AG04449 (cell line): ENCODE measurements at regions not wholly inside any gene's neighbourhood (a gene's known extent, or its start where the extent isn't known, plus 50 kb on each side); places are given as distances from the start of the nearest gene placed in this dataset.

Experiments
- CTCF ChIA-PET: fragments of 350-600 bp; formaldehyde crosslinking; extraction: SDS; loops from one replicate; lab custom pipeline; 2021; ENCODE audit warnings: antibody characterized with exemption; lab: Yijun Ruan, JAX
- POLR2A ChIA-PET: fragments of 400-600, 350-600 bp; formaldehyde crosslinking; extraction: SDS; loops from one replicate; lab custom pipeline; 2020; ENCODE audit warnings: antibody characterized with exemption, inconsistent platforms; lab: Yijun Ruan, JAX
- DNase-seq: peaks from one replicate; pipeline ENCODE4 v3.0.0-alpha.2; 2010; ENCODE audit warnings: low read depth, low spot score
- H3K4me3 ChIP-seq: 2 replicates; pipeline ENCODE4 v1.5.1; 2011; ENCODE audit warnings: low read depth, mild to moderate bottlenecking, control low read depth, low read length
- TF ChIP-seq, protein P1 (sequence below): IDR thresholded peaks from one replicate; pipeline ENCODE4 v1.5.1; 2011; ENCODE audit warnings: mild to moderate bottlenecking, moderate library complexity, low read length, control low read depth, inconsistent platforms; ENCODE audit not compliant: insufficient read depth; ENCODE audit errors: missing control alignments

DNA sequence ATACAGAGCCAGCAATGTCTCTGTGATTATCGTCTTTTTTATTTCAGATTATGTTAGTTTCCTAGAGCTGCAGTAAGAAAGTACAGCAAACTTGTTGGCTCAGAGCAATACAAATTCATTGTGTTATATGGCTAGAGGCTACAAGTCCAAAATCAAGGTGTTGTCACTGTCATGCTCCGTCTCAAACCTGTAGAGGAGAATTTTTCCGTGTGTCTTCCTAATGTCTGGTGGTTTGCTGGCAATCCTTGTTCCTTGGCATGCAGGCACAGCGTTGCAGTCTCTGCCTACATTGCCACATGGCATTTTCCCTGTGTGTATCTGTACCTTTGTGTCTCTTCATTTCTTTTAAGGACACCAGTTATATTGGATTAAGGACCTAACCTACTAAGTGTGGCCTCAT, 244.4 kb downstream of the LRRIQ3 start:
- no peak overlapping the region for H3K4me3 ChIP-seq
- TF ChIP-seq, protein P1, sequence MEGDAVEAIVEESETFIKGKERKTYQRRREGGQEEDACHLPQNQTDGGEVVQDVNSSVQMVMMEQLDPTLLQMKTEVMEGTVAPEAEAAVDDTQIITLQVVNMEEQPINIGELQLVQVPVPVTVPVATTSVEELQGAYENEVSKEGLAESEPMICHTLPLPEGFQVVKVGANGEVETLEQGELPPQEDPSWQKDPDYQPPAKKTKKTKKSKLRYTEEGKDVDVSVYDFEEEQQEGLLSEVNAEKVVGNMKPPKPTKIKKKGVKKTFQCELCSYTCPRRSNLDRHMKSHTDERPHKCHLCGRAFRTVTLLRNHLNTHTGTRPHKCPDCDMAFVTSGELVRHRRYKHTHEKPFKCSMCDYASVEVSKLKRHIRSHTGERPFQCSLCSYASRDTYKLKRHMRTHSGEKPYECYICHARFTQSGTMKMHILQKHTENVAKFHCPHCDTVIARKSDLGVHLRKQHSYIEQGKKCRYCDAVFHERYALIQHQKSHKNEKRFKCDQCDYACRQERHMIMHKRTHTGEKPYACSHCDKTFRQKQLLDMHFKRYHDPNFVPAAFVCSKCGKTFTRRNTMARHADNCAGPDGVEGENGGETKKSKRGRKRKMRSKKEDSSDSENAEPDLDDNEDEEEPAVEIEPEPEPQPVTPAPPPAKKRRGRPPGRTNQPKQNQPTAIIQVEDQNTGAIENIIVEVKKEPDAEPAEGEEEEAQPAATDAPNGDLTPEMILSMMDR: no peak
- ChIA-PET CTCF (no interaction called here), POLR2A (no interaction called here)
- DNase-seq: no peak

DNA sequence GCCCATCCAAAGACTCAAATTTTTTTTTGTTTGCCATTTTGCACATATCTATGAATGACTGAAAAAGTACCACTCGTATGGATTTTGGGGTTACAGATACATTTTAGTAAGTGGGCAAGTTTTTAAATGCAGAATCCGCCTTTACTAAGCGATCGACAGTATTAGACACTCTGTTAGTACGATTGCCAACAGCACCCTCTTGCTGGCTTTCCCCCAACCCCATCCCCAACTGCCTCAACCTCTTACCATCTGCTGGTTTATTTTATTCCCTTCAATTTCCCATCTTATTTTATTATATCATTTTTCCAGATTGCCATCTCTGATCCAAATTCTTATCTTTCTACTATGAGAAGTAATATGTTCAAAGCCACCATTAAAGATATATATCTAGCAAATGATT, 244.8 kb downstream of the LRRIQ3 start:
- DNase-seq: no peak
- H3K4me3 ChIP-seq: no peak overlapping the region
- POLR2A ChIA-PET: no interaction called here
- CTCF ChIA-PET: no interaction called here
- TF ChIP-seq, protein P1: no peak

DNA sequence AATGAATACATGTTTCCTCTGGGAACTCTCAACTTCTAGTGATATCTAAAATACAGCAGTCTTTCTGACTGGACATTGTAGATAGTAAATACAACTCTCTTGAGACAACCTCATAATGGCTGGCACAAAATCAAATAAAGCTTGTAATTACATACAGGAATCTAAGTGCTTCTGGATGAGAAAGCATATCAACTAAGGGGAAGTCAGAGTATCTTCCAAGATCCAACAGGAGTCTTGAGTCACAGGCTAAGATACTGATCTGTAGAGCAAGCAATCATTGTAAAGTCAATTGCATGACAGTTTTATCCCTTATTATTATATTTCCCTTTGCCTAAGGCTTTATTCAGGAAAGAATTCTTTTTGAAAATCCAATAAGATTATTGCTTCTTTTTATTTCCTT, 249.9 kb downstream of the LRRIQ3 start:
- no peak for DNase-seq
- TF ChIP-seq, protein P1: no peak
- CTCF ChIA-PET: no interaction called here
- POLR2A ChIA-PET: no interaction called here
- no peak overlapping the region for H3K4me3 ChIP-seq

DNA sequence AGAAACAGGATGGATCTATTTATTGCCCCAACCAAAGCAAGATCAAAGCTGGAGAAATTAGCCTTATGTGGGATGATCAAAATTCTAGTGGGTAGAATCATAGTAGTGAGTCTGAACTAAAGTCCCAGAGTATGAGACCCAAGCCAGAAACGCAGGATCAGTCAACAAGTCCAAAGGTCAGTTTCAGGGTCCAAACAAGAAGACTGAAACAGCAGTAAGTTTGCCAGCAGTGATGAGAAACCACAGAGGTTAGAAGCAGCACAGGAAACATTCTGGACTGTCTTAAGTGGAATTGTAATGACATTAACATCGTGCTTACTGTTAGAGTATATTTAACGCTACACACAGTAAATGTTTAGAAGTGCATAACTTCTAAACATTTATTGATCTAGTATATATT, 251.0 kb downstream of the LRRIQ3 start:
- TF ChIP-seq, protein P1: no peak
- ChIA-PET CTCF (no interaction called here), POLR2A (no interaction called here)
- DNase-seq: no peak
- H3K4me3 ChIP-seq: no peak overlapping the region

DNA sequence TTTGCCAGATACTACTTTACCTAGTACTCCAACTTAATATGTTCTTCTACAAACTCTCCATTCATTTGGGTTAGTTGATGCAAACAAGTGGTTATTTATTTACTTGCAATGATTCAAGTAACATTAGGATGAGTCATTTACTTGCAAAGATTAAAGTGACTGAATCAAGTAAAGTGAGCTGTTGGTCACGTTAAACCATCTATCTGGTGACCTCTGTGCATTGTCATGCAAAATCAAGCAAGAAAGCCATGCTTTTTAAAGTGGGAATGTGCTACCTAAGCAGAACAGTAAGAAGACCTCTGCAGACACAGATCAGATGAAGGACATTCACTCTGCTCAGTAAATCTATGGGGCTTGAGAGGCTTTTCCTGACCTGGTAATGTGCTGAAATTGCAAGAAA, 254.7 kb downstream of the LRRIQ3 start:
- ChIA-PET POLR2A (no interaction called here), CTCF (no interaction called here)
- no peak overlapping the region for H3K4me3 ChIP-seq
- TF ChIP-seq, protein P1: no peak
- DNase-seq: no peak

DNA sequence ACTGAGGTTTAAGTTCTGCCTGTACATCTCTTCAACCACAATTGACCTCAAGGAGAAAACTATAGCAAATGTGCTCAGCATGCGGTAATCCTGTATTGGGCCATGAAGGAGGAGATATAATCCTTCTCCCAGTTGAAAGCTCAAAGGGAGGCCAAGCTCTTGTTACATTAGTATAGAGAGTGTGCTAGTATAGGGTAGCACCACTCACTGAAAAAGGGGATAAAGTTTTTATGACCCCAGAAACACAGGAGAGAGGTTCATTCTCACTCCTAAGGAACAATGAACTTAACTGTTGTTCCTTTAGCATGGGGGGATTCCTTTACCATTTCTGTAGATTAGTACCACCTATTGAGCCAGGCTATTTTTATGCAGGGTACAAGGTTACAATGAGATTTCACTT, 267.7 kb downstream of the LRRIQ3 start:
- TF ChIP-seq, protein P1: no peak
- POLR2A ChIA-PET: no interaction called here
- CTCF ChIA-PET: no interaction called here
- H3K4me3 ChIP-seq: no peak overlapping the region
- DNase-seq: no peak
